Tibial nerve (tissue), 4 donors: ENCODE measurements at regions not wholly inside any gene's neighbourhood (a gene's known extent, or its start where the extent isn't known, plus 50 kb on each side); places are given as distances from the start of the nearest gene placed in this dataset.

Source experiments
- DNase-seq, 2 donors: peaks; one replicate each; pipeline ENCODE4 v3.0.0-alpha.2; 2019; ENCODE audit warnings: low spot score in 2 of 2
- H3K27ac ChIP-seq, 4 donors: fragments of 200-600 bp; sonication (generic) in 3 of 4; one replicate each; pipeline ENCODE4 v1.5.1; 2017 to 2019; ENCODE audit warnings: mild to moderate bottlenecking in 1 of 4
- H3K27me3 ChIP-seq, 2 donors: fragments of 200-600 bp; sonication (generic) in 1 of 2; one replicate each; pipeline versions ENCODE4 v1.5.1 to v1.6.0; 2017 to 2019
- H3K36me3 ChIP-seq, 3 donors: fragments of 200-600 bp; sonication (generic); one replicate each; pipeline ENCODE4 v1.5.1; 2018 to 2019
- H3K4me1 ChIP-seq, 4 donors: fragments of 200-600 bp; sonication (generic) in 3 of 4; one replicate each; pipeline ENCODE4 v1.5.1; 2017 to 2019
- H3K4me3 ChIP-seq, 4 donors: fragments of 200-600 bp; sonication (generic) in 3 of 4; one replicate each; pipeline ENCODE4 v1.5.1; 2017 to 2019; ENCODE audit warnings: mild to moderate bottlenecking in 1 of 4, moderate library complexity in 1 of 4
- H3K9me3 ChIP-seq, 4 donors: fragments of 200-600 bp; sonication (generic) in 3 of 4; one replicate each; pipeline ENCODE4 v1.5.1; 2017 to 2019
- CTCF ChIP-seq, 5 experiments: fragments of 200-600 bp in 3 of 5; fragments of 450-650 bp in 2 of 5; sonication (generic) in 3 of 5; IDR thresholded peaks; one replicate each; pipeline ENCODE4 v1.5.1; 2016 to 2019; ENCODE audit warnings: antibody characterized with exemption in 5 of 5, mild to moderate bottlenecking in 3 of 5, moderate library complexity in 2 of 5
- EP300 ChIP-seq, 2 donors: sonication (generic); formaldehyde crosslinking; IDR thresholded peaks; one replicate each; pipeline ENCODE4 v1.6.1; 2017; ENCODE audit warnings: antibody characterized with exemption in 2 of 2, mild to moderate bottlenecking in 1 of 2
- POLR2A ChIP-seq, 2 donors: fragments of 450-650 bp; IDR thresholded peaks; one replicate each; pipeline ENCODE4 v1.6.1; 2017; ENCODE audit warnings: antibody characterized with exemption in 2 of 2, mild to moderate bottlenecking in 2 of 2, moderate library complexity in 2 of 2
- WGBS, 2 donors: methylation state at CpG; one replicate each; pipeline ENCODE4 v1.1.5; 2018; 5-methylcytosine and 5-hydroxymethylcytosine counted together

DNA sequence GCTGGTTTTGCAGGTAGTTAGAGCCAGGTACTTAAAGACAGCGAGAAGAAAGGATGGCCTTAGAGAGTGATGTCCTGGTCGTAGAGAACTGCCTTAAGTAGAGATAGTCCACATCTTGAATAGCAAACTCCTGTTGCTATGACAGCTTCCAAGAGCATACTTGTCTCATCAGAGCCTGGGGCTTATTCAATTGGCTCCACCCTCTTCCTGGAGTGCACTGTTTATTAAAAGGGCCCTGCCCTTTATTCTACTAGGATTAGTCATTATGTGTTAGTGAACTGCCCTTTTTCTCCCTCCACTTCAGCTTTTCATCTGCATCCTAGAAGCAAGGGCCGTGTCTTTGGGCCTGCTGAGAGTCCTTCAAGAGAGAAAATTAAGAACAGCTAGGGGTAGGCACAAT lies 94.5 kb upstream of the EOLA2 start:
- Histone ChIP-seq H3K27me3 (no peaks in the 10 kb centered on the region), H3K4me1 (no peaks in the 10 kb centered on the region), H3K36me3 (no peaks in the 10 kb centered on the region), H3K27ac (no peak overlapping the region), H3K9me3 (peaks cover 0 to 3% (median 0%) of the 10 kb centered on the region in 4 donors), H3K4me3 (no peak overlapping the region)
- 41 to 44% methylated on average over 3 of the region's 3 CpGs for WGBS, 2 donors
- TF ChIP-seq EP300 (IDR thresholded peaks at IDR 0.05) (no peak), POLR2A (IDR thresholded peaks at IDR 0.05) (no peak), CTCF (IDR thresholded peaks at IDR 0.05) (no peak)
- no peak for DNase-seq

DNA sequence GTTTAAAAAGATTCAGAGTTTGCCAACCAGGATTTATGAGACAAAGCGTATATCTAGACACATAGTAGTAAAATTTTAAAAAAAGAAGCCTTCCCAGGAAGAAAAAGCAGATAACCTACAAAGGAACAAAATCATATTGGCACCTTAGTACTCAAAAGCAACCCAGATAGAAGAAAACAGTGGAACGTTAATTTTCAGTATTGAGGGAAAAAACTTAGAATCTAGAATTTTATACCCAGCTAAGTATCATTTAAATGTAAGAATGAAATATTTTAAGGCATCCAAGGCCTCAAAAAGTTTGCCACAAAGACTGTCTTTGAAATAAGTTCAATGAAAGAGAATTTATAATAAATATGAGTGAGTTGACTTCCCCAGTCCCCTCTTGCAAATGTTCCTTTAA lies 96.5 kb upstream of the EOLA2 start:
- no peak overlapping the region for H3K27ac ChIP-seq
- H3K27me3 ChIP-seq = no peaks in the 10 kb centered on the region
- 53 to 100% methylated on average over 2 of the region's 2 CpGs for WGBS, 2 donors
- H3K4me3 ChIP-seq = no peak overlapping the region
- H3K9me3 ChIP-seq = peaks cover 0 to 3% (median 0%) of the 10 kb centered on the region in 4 donors
- TF ChIP-seq POLR2A (IDR thresholded peaks at IDR 0.05) = no peak
- TF ChIP-seq CTCF (IDR thresholded peaks at IDR 0.05) = no peak
- TF ChIP-seq EP300 (IDR thresholded peaks at IDR 0.05) = no peak
- DNase-seq = no peak
- H3K4me1 ChIP-seq = no peaks in the 10 kb centered on the region
- no peaks in the 10 kb centered on the region for H3K36me3 ChIP-seq

DNA sequence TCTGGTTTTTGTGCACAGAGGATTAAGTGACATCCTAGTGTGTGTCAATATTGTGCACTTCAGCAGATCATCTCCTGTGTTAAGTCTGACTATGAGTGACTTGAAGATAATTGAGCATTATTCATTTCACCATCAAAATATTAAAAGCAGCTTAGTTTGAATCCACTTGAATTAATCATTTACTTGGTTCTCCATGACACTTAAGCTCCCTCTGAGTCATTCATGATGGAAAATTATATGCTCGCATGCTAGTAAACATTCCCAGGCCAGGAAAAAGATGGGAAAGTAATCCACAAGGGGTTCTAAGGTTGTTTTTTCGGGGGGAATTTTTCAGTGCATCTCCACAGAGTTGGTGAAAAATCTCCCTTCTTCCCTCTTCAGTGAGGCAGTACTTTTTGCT lies 97.2 kb upstream of the EOLA2 start:
- no peak overlapping the region for H3K4me3 ChIP-seq
- peaks cover 0 to 3% (median 0%) of the 10 kb centered on the region in 4 donors for H3K9me3 ChIP-seq
- H3K36me3 ChIP-seq = no peaks in the 10 kb centered on the region
- no peak for TF ChIP-seq CTCF (IDR thresholded peaks at IDR 0.05)
- TF ChIP-seq POLR2A (IDR thresholded peaks at IDR 0.05) = no peak
- no peak for TF ChIP-seq EP300 (IDR thresholded peaks at IDR 0.05)
- H3K4me1 ChIP-seq = no peaks in the 10 kb centered on the region
- no peak for DNase-seq
- H3K27me3 ChIP-seq = no peaks in the 10 kb centered on the region
- 63 to 94% methylated on average over 2 of the region's 2 CpGs for WGBS, 2 donors
- no peak overlapping the region for H3K27ac ChIP-seq

- Histone ChIP-seq H3K9me3 (peaks cover 0 to 3% (median 0%) of the 10 kb centered on the region in 4 donors), H3K4me3 (no peak overlapping the region), H3K36me3 (no peaks in the 10 kb centered on the region), H3K27ac (no peak overlapping the region), H3K27me3 (no peaks in the 10 kb centered on the region), H3K4me1 (no peaks in the 10 kb centered on the region)
- DNase-seq = no peak
- 13 to 33% methylated on average over 2 of the region's 2 CpGs for WGBS, 2 donors
- TF ChIP-seq POLR2A (IDR thresholded peaks at IDR 0.05) (no peak), CTCF (IDR thresholded peaks at IDR 0.05) (no peak), EP300 (IDR thresholded peaks at IDR 0.05) (no peak)
These were observed 97.9 kb upstream of the EOLA2 start for GRCh38 chrX:150036181-150036580.

- H3K4me1 ChIP-seq = no peaks in the 10 kb centered on the region
- DNase-seq = no peak
- H3K27ac ChIP-seq = no peak overlapping the region
- H3K36me3 ChIP-seq = no peaks in the 10 kb centered on the region
- TF ChIP-seq CTCF (IDR thresholded peaks at IDR 0.05) = no peak
- TF ChIP-seq EP300 (IDR thresholded peaks at IDR 0.05) = no peak
- no peak for TF ChIP-seq POLR2A (IDR thresholded peaks at IDR 0.05)
- H3K27me3 ChIP-seq = no peaks in the 10 kb centered on the region
- 61 to 84% methylated on average over 3 of the region's 3 CpGs for WGBS, 2 donors
- no peak overlapping the region for H3K4me3 ChIP-seq
- H3K9me3 ChIP-seq = peaks cover 0 to 3% (median 0%) of the 10 kb centered on the region in 4 donors
These were observed 98.3 kb upstream of the EOLA2 start for GRCh38 chrX:150036641-150037040.
